T-helper 17 cell (primary cell): ENCODE measurements at regions not wholly inside any gene's neighbourhood (a gene's known extent, or its start where the extent isn't known, plus 50 kb on each side); places are given as distances from the start of the nearest gene placed in this dataset.

Experiments
- ATAC-seq: fragments of 150-1000 bp; cut with Tn5 transposase; 2 replicates; pipeline ENCODE4 v1.10.0; 2021; ENCODE audit warnings: mild to moderate bottlenecking, moderate library complexity
- DNase-seq, 3 donors: peaks; one replicate each; pipeline versions ENCODE4 v3.0.0 to v3.0.0-alpha.2; 2020 to 2021
- H3K9me3 ChIP-seq: one replicate; pipeline ENCODE4 v1.7.0; 2013; ENCODE audit warnings: low read length, mild to moderate bottlenecking; ENCODE audit not compliant: control insufficient read depth, poor library complexity, severe bottlenecking
- H3K27ac Mint-ChIP-seq: one replicate; pipeline ENCODE4 v1.8.0; 2022; ENCODE audit warnings: mild to moderate bottlenecking, moderate library complexity, mixed read lengths
- H3K27me3 Mint-ChIP-seq: one replicate; pipeline ENCODE4 v1.8.0; 2022; ENCODE audit warnings: mixed read lengths
- H3K36me3 Mint-ChIP-seq: one replicate; pipeline ENCODE4 v1.8.0; 2022; ENCODE audit warnings: low read depth, mixed read lengths
- H3K4me1 Mint-ChIP-seq: one replicate; pipeline ENCODE4 v1.8.0; 2022; ENCODE audit warnings: mild to moderate bottlenecking, mixed read lengths
- H3K4me3 Mint-ChIP-seq: one replicate; pipeline ENCODE4 v1.8.0; 2022; ENCODE audit warnings: mild to moderate bottlenecking, moderate library complexity, mixed read lengths

- Mint-ChIP-seq H3K4me3 (no peak overlapping the region), H3K4me1 (peaks cover 3% of the 10 kb centered on the region), H3K27me3 (peaks cover 17% of the 10 kb centered on the region), H3K36me3 (no peaks in the 10 kb centered on the region), H3K27ac (no peak overlapping the region)
- DNase-seq (no peak), ATAC-seq (no peak)
- H3K9me3 ChIP-seq = no peaks in the 10 kb centered on the region
Measured at GRCh38 chr6:130314271-130314670, 51.5 kb upstream of the TMEM200A start.

GRCh38 chr6:130313206-130313605, 52.6 kb upstream of the TMEM200A start:
- peaks cover 17% of the 10 kb centered on the region for H3K27me3 Mint-ChIP-seq
- no peak overlapping the region for H3K27ac Mint-ChIP-seq
- H3K4me3 Mint-ChIP-seq = no peak overlapping the region
- ATAC-seq = no peak
- no peak for DNase-seq
- no peaks in the 10 kb centered on the region for H3K9me3 ChIP-seq
- H3K4me1 Mint-ChIP-seq = peaks cover 3% of the 10 kb centered on the region
- H3K36me3 Mint-ChIP-seq = no peaks in the 10 kb centered on the region

GRCh38 chr6:130309028-130309427, 56.8 kb upstream of the TMEM200A start:
- ATAC-seq (no peak), DNase-seq (no peak)
- H3K27me3 Mint-ChIP-seq = peaks cover 15% of the 10 kb centered on the region
- H3K27ac Mint-ChIP-seq = no peak overlapping the region
- peaks cover 3% of the 10 kb centered on the region for H3K4me1 Mint-ChIP-seq
- H3K9me3 ChIP-seq = no peaks in the 10 kb centered on the region
- no peaks in the 10 kb centered on the region for H3K36me3 Mint-ChIP-seq
- no peak overlapping the region for H3K4me3 Mint-ChIP-seq

GRCh38 chr6:130307752-130308361, 58.0 kb upstream of the TMEM200A start:
- peaks cover 10% of the 10 kb centered on the region for H3K27me3 Mint-ChIP-seq
- ATAC-seq (no peak), DNase-seq (no peak)
- H3K27ac Mint-ChIP-seq = no peak overlapping the region
- no peaks in the 10 kb centered on the region for H3K4me1 Mint-ChIP-seq
- no peaks in the 10 kb centered on the region for H3K36me3 Mint-ChIP-seq
- H3K4me3 Mint-ChIP-seq = no peak overlapping the region
- no peaks in the 10 kb centered on the region for H3K9me3 ChIP-seq

- Mint-ChIP-seq H3K27me3 (peaks cover 4% of the 10 kb centered on the region), H3K27ac (no peak overlapping the region), H3K4me3 (no peak overlapping the region), H3K36me3 (peaks cover 4% of the 10 kb centered on the region), H3K4me1 (no peaks in the 10 kb centered on the region)
- ATAC-seq (no peak), DNase-seq (no peak)
- no peaks in the 10 kb centered on the region for H3K9me3 ChIP-seq
Measured at GRCh38 chr6:130306377-130306776, 59.4 kb upstream of the TMEM200A start.

GRCh38 chr6:130303431-130303830, 62.4 kb upstream of the TMEM200A start:
- H3K4me3 Mint-ChIP-seq = no peak overlapping the region
- ATAC-seq = no peak
- no peak for DNase-seq

GRCh38 chr6:130298258-130298657, 67.6 kb upstream of the TMEM200A start:
- ATAC-seq (no peak), DNase-seq (no peak)
- H3K9me3 ChIP-seq = peaks cover 4% of the 10 kb centered on the region
- Mint-ChIP-seq H3K4me1 (peaks cover 2% of the 10 kb centered on the region), H3K4me3 (no peak overlapping the region), H3K27ac (no peak overlapping the region), H3K27me3 (peaks cover 7% of the 10 kb centered on the region), H3K36me3 (peaks cover 4% of the 10 kb centered on the region)

More at GRCh38 chr6:130303431-130303830, 62.4 kb upstream of the TMEM200A start:
- peaks cover 4% of the 10 kb centered on the region for H3K36me3 Mint-ChIP-seq
- peaks cover 2% of the 10 kb centered on the region for H3K4me1 Mint-ChIP-seq
- peaks cover 3% of the 10 kb centered on the region for H3K27me3 Mint-ChIP-seq
- no peak overlapping the region for H3K27ac Mint-ChIP-seq
- H3K9me3 ChIP-seq = no peaks in the 10 kb centered on the region

GRCh38 chr6:130296854-130297253, 69.0 kb upstream of the TMEM200A start:
- no peak for ATAC-seq
- no peak overlapping the region for H3K4me3 Mint-ChIP-seq

GRCh38 chr6:130293800-130294199, 71.0 kb upstream of the SAMD3 start:
- no peak overlapping the region for H3K4me3 Mint-ChIP-seq
- H3K27ac Mint-ChIP-seq = no peak overlapping the region
- peaks cover 2% of the 10 kb centered on the region for H3K4me1 Mint-ChIP-seq
- peak in 1 of 3 donors; percentile 6 for DNase-seq
- peaks cover 7% of the 10 kb centered on the region for H3K27me3 Mint-ChIP-seq
- ATAC-seq = peak; percentile 66
- peaks cover 4% of the 10 kb centered on the region for H3K9me3 ChIP-seq
- H3K36me3 Mint-ChIP-seq = no peaks in the 10 kb centered on the region

More at GRCh38 chr6:130296854-130297253, 69.0 kb upstream of the TMEM200A start:
- no peak for DNase-seq
- Mint-ChIP-seq H3K36me3 (peaks cover under 1% of the 10 kb centered on the region), H3K27me3 (peaks cover 7% of the 10 kb centered on the region), H3K27ac (no peak overlapping the region), H3K4me1 (peaks cover 4% of the 10 kb centered on the region)
- peaks cover 4% of the 10 kb centered on the region for H3K9me3 ChIP-seq

- H3K4me3 Mint-ChIP-seq = no peak overlapping the region
- peaks cover 1% of the 10 kb centered on the region for H3K4me1 Mint-ChIP-seq
- H3K27ac Mint-ChIP-seq = no peak overlapping the region
- H3K27me3 Mint-ChIP-seq = no peaks in the 10 kb centered on the region
- ATAC-seq = no peak
- peaks cover 3% of the 10 kb centered on the region for H3K36me3 Mint-ChIP-seq
- DNase-seq = no peak
- H3K9me3 ChIP-seq = no peaks in the 10 kb centered on the region
Measured at GRCh38 chr6:130288065-130288464, 65.3 kb upstream of the SAMD3 start.

GRCh38 chr6:130282234-130282995, 59.7 kb upstream of the SAMD3 start:
- H3K4me1 Mint-ChIP-seq = peaks cover 10% of the 10 kb centered on the region
- H3K36me3 Mint-ChIP-seq = peaks cover 3% of the 10 kb centered on the region
- ATAC-seq (peak; percentile 77), DNase-seq (no peak)
- no peak overlapping the region for H3K4me3 Mint-ChIP-seq
- no peaks in the 10 kb centered on the region for H3K27me3 Mint-ChIP-seq
- H3K27ac Mint-ChIP-seq = peak overlapping the region; percentile 84
- H3K9me3 ChIP-seq = peaks cover 1% of the 10 kb centered on the region

- H3K9me3 ChIP-seq = peaks cover 9% of the 10 kb centered on the region
- no peak overlapping the region for H3K4me3 Mint-ChIP-seq
- H3K27ac Mint-ChIP-seq = no peak overlapping the region
- no peaks in the 10 kb centered on the region for H3K27me3 Mint-ChIP-seq
- H3K36me3 Mint-ChIP-seq = no peaks in the 10 kb centered on the region
- H3K4me1 Mint-ChIP-seq = no peaks in the 10 kb centered on the region
- DNase-seq (no peak), ATAC-seq (no peak)
Measured at GRCh38 chr6:130276507-130276906, 53.8 kb upstream of the SAMD3 start.

GRCh38 chr6:130274007-130274406, 51.3 kb upstream of the SAMD3 start:
- ATAC-seq = no peak
- no peak overlapping the region for H3K4me3 Mint-ChIP-seq

More at GRCh38 chr6:130274007-130274406, 51.3 kb upstream of the SAMD3 start:
- peaks cover 9% of the 10 kb centered on the region for H3K9me3 ChIP-seq
- Mint-ChIP-seq H3K4me1 (no peaks in the 10 kb centered on the region), H3K27me3 (no peaks in the 10 kb centered on the region), H3K27ac (no peak overlapping the region), H3K36me3 (peaks cover 2% of the 10 kb centered on the region)
- DNase-seq = no peak
